KBM-7 (cell line): ENCODE measurements at regions not wholly inside any gene's neighbourhood (a gene's known extent, or its start where the extent isn't known, plus 50 kb on each side); places are given as distances from the start of the nearest gene placed in this dataset.

Experiments used
- DNase-seq: peaks from one replicate; pipeline ENCODE4 v3.0.0-alpha.2; 2015
- in situ Hi-C: fragments of 300-500 bp; cut with MboI; formaldehyde crosslinking; loops from 2 replicates; pipeline ENCODE4 v1.14.3; 2020; ENCODE audit warnings: low sequenced_read_pairs, low pct_unique_long_range_greater_than_20kb, mixed read lengths

GRCh38 chr13:103803349-103803748 lies 737.1 kb upstream of the SLC10A2 start:
- in situ Hi-C loops = no loop called here
- DNase-seq = no peak

DNA sequence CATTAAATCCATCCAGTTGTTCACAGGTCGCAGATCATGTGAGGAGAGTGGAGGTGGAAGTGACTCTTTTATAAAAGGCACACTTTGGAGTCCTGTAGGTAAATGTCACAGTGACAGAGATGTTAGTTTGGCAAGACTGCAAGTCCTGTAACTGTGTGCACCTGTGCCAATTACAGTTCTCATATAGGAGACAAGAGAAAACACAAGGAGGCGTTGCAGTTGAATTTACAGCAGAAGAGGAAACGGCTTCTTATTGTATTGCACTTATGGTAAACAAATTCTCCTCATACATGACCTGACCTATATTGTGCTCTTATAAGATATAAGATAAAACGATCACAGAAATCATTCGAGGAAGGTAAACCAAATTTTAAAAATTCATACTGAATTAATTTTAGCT lies 732.8 kb upstream of the SLC10A2 start:
- in situ Hi-C loops = no loop called here
- DNase-seq = no peak

DNA sequence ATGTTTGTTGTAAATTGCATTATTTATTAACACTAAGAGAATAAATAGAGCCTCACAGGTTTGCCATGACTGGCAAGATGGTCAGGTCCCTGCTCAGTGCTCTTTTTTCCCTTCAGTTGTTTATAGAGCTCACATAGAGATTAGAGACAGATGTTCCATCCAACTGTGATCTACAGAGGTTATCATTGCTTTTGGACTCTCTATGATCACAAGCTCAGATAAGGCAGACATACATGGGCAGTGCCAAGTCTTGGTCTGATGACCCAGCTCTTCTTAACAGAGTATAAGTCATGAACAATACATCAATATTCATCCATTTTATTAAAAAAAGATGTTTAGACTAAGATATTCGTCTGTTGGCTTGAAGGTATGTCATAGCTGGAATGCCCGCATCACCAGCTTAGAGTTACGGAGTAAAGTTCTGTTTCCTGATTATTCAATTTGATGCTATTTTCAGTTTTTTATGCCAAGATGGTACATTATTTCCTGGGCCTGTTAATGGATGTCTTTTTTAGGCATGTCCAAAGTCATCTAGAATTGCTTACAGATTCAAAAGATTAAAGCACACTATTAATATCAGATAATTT lies 729.8 kb upstream of the SLC10A2 start:
- no peak for DNase-seq
- in situ Hi-C loops = no loop called here

DNA sequence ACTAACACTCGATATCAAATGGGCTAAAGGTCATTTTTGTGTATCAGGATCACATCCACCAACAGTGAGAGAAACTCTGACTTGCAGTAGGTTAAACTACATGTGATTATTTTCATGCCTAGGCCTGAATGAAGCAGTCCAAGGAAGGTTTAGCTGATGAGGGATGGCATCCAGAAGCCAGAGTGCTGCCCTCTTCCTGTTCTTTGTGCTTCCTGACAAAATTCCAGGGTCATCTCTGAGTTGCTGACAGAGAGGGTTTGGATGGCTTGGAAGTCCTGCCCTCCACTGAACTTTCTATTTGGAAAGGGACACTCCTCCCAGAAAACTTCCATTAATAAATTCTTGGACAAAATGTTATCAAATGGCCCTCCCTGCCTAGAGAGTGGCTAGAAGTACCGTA lies 728.3 kb upstream of the SLC10A2 start:
- DNase-seq = no peak
- in situ Hi-C loops = no loop called here

GRCh38 chr13:103788061-103788652 lies 721.9 kb upstream of the SLC10A2 start:
- DNase-seq = no peak
- in situ Hi-C loops = no loop called here

- DNase-seq = peak; percentile 57
- in situ Hi-C loops = no loop called here
Measured at GRCh38 chr13:103772576-103772975, 706.4 kb upstream of the SLC10A2 start.

GRCh38 chr13:103762523-103762922 lies 696.3 kb upstream of the SLC10A2 start:
- no peak for DNase-seq
- in situ Hi-C loops = no loop called here

GRCh38 chr13:103759361-103759760 lies 693.1 kb upstream of the SLC10A2 start:
- no peak for DNase-seq
- in situ Hi-C loops = no loop called here

DNA sequence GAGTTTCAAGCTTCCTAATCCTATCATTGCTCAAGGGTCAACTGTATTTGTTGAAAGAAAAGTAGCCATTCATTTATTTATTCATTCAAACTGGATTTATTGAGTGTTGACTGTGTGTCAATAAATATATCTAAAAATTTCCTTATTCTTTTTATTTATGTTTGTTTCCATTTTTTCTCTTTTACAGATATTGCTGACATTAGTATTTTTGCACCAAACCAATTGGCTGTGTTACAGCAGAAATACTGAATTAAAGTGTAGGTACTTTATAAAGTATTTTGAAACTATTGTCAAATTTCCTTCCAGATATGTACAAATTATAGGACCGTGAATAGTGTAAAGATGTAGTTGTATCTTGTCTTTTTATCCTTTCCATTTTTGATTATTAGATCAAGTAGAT lies 692.0 kb upstream of the SLC10A2 start:
- in situ Hi-C loops = no loop called here
- no peak for DNase-seq

DNA sequence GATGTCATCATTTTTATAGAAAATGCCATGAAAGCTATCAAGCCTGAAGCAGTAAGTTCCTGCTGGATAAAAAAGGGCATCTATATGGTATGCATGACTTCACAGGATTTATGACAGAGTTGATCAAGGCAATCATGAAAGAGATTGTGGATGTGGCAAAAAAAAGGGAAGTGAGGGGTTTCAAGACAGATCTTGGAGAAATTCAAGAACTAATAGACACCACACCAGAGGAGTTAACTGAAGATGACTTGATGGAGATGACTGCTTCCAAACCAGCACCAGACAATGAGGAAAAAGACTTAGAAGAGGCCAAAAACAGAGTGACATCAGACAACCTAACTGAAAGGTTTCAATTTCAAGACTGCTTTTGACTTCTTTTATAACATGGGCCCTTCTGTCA lies 691.1 kb upstream of the SLC10A2 start:
- in situ Hi-C loops = no loop called here
- DNase-seq = no peak

DNA sequence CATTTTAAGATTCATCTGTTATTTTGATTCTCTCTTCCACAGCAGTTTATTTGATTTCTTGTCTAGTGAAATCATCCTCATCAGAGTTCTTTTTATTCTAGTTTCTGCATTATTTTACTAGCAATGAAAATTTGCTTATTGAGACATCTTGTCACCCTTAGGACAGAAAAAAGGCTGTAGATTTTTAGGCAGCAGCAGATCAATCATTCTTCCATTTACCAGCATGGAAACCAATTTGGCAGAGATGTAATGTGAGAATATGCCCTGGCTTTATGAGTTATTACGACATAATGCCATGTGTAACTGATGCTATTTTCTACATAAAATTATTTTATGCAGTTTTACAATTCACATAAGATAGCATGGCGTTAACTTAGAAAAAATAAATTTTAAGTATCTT lies 688.6 kb upstream of the SLC10A2 start:
- no peak for DNase-seq
- in situ Hi-C loops = no loop called here

- in situ Hi-C loops = no loop called here
- no peak for DNase-seq
Measured at GRCh38 chr13:103734837-103735236, 668.6 kb upstream of the SLC10A2 start.

DNA sequence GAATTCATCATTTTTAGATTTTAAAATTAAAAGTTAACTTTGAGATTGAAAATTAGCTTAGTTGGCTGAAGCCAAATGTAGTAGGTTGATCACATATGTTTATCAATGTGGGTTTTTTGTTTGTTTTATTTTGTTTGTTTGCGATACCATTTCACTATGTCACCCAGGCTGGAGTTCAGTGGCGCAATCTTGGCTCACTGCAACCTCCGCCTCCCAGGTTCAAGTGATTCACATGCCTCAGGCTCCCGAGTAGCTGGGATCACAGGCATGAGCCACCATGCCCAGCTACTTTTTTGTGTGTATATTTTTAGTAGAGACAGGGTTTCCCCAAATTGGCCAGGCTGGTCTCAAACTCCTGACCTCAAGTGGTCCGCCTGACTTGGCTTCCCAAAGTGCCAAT lies 665.7 kb upstream of the SLC10A2 start:
- in situ Hi-C loops = no loop called here

DNA sequence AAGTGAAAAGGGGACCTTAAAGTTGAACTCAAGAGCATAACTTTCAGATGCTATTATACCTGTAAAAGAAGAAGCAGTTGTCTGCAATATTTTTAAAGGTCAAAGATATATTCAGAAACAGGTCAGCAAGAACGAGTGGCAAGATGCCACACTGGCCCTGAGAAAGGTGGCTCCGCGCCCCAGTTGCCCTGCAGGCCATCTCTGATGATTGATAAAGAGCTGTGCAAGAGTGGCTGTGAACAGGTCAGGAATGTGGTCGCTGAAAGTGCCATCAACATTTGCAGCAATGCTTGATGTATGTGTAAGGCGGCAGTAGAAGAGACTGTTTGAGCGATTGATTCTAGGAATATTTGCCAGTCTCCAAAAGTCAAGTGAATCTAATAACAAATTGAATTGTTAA lies 664.2 kb upstream of the SLC10A2 start:
- in situ Hi-C loops = no loop called here
- DNase-seq = no peak

More for the DNA sequence above, 665.7 kb upstream of the SLC10A2 start:
- no peak for DNase-seq

GRCh38 chr13:103726808-103727207 lies 660.6 kb upstream of the SLC10A2 start:
- in situ Hi-C loops = no loop called here
- DNase-seq = no peak

- in situ Hi-C loops = no loop called here
- DNase-seq = no peak
Measured at GRCh38 chr13:103716718-103717117, 650.5 kb upstream of the SLC10A2 start.

- DNase-seq = no peak
- in situ Hi-C loops = no loop called here
Measured at GRCh38 chr13:103715335-103715734, 649.1 kb upstream of the SLC10A2 start.

DNA sequence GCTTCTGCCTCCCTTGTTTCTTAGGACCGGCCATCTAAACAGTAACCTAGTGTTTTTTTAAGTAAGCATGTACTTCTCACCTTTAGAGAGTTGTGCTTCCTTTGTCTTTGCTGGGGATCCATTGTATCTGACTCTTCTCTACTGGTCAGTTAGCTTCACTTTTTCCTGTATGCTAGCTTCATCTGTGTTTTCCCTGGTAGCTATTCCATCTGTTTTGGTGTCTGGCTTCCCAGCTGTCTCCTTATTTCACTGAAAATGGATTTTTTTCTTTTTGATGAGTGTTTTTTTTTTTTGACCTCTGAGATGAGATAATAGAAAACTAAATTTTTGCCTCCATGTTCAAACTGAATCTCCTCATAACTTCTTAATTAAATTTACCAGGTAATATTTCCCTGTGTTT lies 637.0 kb upstream of the SLC10A2 start:
- in situ Hi-C loops = no loop called here

DNA sequence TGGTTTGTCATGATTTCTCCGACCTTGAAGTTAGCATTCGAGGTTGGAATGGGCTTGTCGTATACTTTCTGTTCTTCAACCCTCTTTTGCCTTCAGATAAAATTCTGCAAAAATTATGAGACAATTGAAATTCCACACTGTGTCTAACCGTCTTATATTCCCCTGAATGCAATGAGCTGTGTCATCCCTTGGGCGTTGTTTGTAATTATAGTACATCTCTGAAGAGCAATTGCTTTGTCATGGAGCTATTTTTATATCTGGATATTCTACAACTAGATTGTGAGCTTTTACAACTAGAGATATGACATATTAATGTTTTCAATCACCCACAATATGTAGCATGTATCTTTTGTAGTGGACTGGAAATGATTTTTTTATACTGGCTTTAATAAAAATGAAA lies 631.8 kb upstream of the SLC10A2 start:
- in situ Hi-C loops = no loop called here

More for the DNA sequence above, 637.0 kb upstream of the SLC10A2 start:
- DNase-seq = no peak

DNA sequence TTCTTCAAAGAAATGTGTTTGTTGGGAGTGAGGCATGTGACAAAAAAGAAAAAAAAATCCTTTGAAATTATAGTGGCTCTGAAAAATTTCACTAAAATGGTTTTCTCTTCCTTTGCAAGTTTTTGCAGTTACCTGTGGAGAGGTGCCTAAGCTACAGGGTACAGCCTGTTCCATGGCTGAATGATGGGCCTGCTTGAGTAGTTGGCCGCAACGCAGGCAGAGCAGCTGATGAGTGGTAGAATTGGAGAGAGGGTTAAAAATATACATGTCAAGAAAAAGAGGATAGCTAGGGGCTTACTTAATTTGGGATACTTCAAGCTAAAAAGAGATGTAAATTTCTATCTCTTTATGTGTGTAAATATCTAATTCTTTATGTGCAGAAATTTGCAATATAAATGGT lies 629.1 kb upstream of the SLC10A2 start:
- no peak for DNase-seq
- in situ Hi-C loops = no loop called here

More for the DNA sequence above, 631.8 kb upstream of the SLC10A2 start:
- no peak for DNase-seq

DNA sequence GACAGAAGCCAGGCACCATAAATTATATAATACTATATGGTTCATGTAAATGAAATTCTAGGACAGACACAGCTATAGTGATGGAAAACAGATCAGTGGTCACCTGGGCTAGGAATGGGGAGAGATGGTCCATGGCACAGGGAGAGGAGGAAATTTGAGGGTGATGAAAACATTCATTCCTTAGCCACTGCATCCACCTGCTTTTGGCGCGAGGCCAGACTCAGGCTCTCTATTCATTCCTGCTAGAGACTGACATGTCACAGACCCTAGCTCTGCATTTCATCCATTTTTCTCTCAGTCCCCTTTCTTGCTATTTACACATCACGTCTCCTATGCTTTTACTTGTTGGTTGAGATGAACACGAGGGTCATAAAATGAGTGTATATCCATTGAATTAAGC lies 628.3 kb upstream of the SLC10A2 start:
- no peak for DNase-seq
- in situ Hi-C loops = no loop called here
